Spleen (tissue), 11 donors: ENCODE measurements at regions not wholly inside any gene's neighbourhood (a gene's known extent, or its start where the extent isn't known, plus 50 kb on each side); places are given as distances from the start of the nearest gene placed in this dataset.

Experiments used
- DNase-seq: peaks from one replicate; pipeline ENCODE4 v3.0.0-alpha.2; 2020
- H3K27ac ChIP-seq, 8 donors: fragments of 200-600 bp; sonication (generic) in 7 of 8; 1 replicate in 4 of 8; 2 replicates in 4 of 8; pipeline versions ENCODE4 v1.5.0 to v1.8.0; 2016 to 2021; ENCODE audit warnings: inconsistent platforms in 4 of 8, mild to moderate bottlenecking in 4 of 8, moderate library complexity in 1 of 8
- H3K27me3 ChIP-seq, 7 donors: fragments of 200-600 bp; sonication (generic) in 6 of 7; replicated peaks in 1 of 7; 1 replicate in 4 of 7; 2 replicates in 3 of 7; pipeline versions ENCODE4 v1.5.0 to v1.8.0; 2016 to 2021; ENCODE audit warnings: inconsistent platforms in 3 of 7, mild to moderate bottlenecking in 1 of 7
- H3K36me3 ChIP-seq, 6 donors: fragments of 200-600 bp; sonication (generic) in 5 of 6; 1 replicate in 4 of 6; 2 replicates in 2 of 6; pipeline versions ENCODE4 v1.5.0 to v1.8.0; 2016 to 2021; ENCODE audit warnings: inconsistent platforms in 2 of 6
- H3K4me1 ChIP-seq, 6 donors: fragments of 200-600 bp; sonication (generic) in 5 of 6; 1 replicate in 3 of 6; 2 replicates in 3 of 6; pipeline versions ENCODE4 v1.5.0 to v1.8.0; 2016 to 2021; ENCODE audit warnings: inconsistent platforms in 3 of 6
- H3K4me3 ChIP-seq, 8 donors: fragments of 200-600 bp; sonication (generic) in 7 of 8; 1 replicate in 4 of 8; 2 replicates in 4 of 8; pipeline versions ENCODE4 v1.5.0 to v1.8.0; 2016 to 2021; ENCODE audit warnings: inconsistent platforms in 4 of 8, mild to moderate bottlenecking in 4 of 8, moderate library complexity in 2 of 8
- H3K9me3 ChIP-seq, 8 donors: fragments of 200-600 bp; sonication (generic) in 7 of 8; 1 replicate in 4 of 8; 2 replicates in 4 of 8; pipeline versions ENCODE4 v1.5.0 to v1.8.0; 2016 to 2021; ENCODE audit warnings: inconsistent platforms in 4 of 8
- CTCF ChIP-seq, 11 experiments: fragments of 200-600 bp in 7 of 11; fragments of 450-650 bp in 4 of 11; sonication (generic) in 4 of 11; IDR thresholded peaks in 8 of 11; conservative IDR thresholded peaks in 3 of 11; 1 replicate in 7 of 11; 2 replicates in 4 of 11; pipeline versions ENCODE4 v1.4.0 to v1.8.0; 2016 to 2021; ENCODE audit warnings: antibody characterized with exemption in 11 of 11, inconsistent platforms in 4 of 11, mild to moderate bottlenecking in 1 of 11
- POLR2A ChIP-seq, 3 donors: fragments of 450-650 bp; IDR thresholded peaks; one replicate each; pipeline ENCODE4 v1.5.1; 2017; ENCODE audit warnings: antibody characterized with exemption in 3 of 3, mild to moderate bottlenecking in 1 of 3
- POLR2AphosphoS5 ChIP-seq, 3 donors: sonication (generic); formaldehyde crosslinking; IDR thresholded peaks; one replicate each; pipeline ENCODE4 v1.5.1; 2017; ENCODE audit warnings: antibody characterized with exemption in 3 of 3
- WGBS, 5 donors: extraction: QIAGEN DNeasy Blood & Tissue Kit in 3 of 5; methylation state at CpG; one replicate each; pipeline versions ENCODE4 v1.1.5 to v1.1.7; 2013 to 2018; 5-methylcytosine and 5-hydroxymethylcytosine counted together
- intact Hi-C: fragments of 100-400 bp; cut with DNase I; formaldehyde crosslinking; loops from one replicate; pipeline ENCODE4 v1.15.0; 2023; ENCODE audit warnings: low total_unique reads
- donor health status: healthy with polysubstance abuse.
- donor health status: DM: no; HTN: no; CAD: no; lungs with moderate emphysema.
- donor health status: DM: no; HTN: no; CAD: no.
- donor health status: Bipolar disorder and iron deficiency.
- donor health status: healthy.
- donor health status: DM: no; HTN: no; CAD: no.
- donor health status: DM: yes; HTN: yes; CAD: no.

DNA sequence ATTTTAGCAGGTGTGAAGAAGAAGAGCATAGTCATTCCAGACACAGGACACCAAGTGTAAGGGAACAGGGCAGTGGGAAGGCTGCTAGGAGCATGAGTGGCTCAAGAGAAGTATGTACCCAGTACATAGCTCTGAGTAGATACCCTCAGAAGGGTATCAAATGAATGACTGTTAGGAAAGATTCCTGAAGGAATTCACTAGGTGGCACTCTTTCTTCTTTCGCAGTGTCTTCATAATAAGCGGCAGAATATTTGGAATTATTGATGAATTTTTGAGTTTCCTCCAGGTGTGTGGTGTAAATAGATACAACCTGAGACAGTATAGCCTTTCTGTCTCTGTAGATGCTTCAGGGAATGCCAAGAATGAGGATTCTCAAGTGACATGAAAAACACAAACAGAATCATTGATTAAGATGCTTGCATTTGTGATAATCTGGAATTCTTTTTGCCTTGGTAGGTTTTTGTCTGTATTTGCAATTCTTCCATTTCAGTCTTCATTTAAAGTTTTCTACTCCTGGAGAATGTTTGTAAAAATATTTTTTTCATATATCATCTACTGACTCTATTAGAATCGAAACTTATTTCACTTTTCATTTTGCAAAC is 264.3 kb upstream of the RIMS1 start:
- H3K27me3 ChIP-seq = no peaks in the 10 kb centered on the region
- peaks cover 0 to 22% (median 17%) of the 10 kb centered on the region in 8 donors for H3K9me3 ChIP-seq
- no peak for DNase-seq
- no peak overlapping the region for H3K4me3 ChIP-seq
- 46 to 59% (median 51%) methylated on average over 3 of the region's 3 CpGs for WGBS, 5 donors
- intact Hi-C loops = no loop called here
- no peaks in the 10 kb centered on the region for H3K4me1 ChIP-seq
- TF ChIP-seq POLR2A (IDR thresholded peaks at IDR 0.05) (no peak), CTCF (IDR thresholded peaks at IDR 0.05 in 8 of 11, conservative IDR thresholded peaks at IDR 0.05 in 3 of 11) (no peak), POLR2AphosphoS5 (IDR thresholded peaks at IDR 0.05) (no peak)
- H3K36me3 ChIP-seq = no peaks in the 10 kb centered on the region
- H3K27ac ChIP-seq = no peak overlapping the region

DNA sequence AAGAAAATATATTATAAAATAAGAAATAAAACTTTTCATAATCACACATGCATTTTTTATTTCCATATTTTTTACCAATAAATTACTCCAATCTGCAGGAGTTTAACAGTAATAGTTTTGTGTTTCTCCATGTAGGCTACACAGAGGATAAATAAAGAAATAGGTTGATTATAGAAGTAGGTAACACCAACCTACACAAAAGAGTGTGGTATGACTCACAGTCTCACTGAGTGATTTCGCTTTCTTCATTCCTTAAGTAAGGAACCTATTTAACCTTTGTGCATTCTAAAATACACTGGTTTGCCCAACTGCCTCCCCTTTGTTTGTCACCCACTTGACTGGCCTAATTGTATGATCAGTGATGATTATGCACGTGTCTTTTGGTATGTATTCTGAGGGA is 244.2 kb upstream of the RIMS1 start:
- peaks cover 0 to 6% (median 0%) of the 10 kb centered on the region in 8 donors for H3K9me3 ChIP-seq
- no peaks in the 10 kb centered on the region for H3K27me3 ChIP-seq
- WGBS, 5 donors = 62 to 72% (median 69%) methylated on average over 2 of the region's 2 CpGs
- TF ChIP-seq POLR2A (IDR thresholded peaks at IDR 0.05) (no peak), CTCF (IDR thresholded peaks at IDR 0.05 in 8 of 11, conservative IDR thresholded peaks at IDR 0.05 in 3 of 11) (no peak), POLR2AphosphoS5 (IDR thresholded peaks at IDR 0.05) (no peak)
- no peaks in the 10 kb centered on the region for H3K4me1 ChIP-seq
- no peak for DNase-seq
- H3K27ac ChIP-seq = no peak overlapping the region
- H3K36me3 ChIP-seq = no peaks in the 10 kb centered on the region
- no peak overlapping the region for H3K4me3 ChIP-seq
- intact Hi-C loops = no loop called here

GRCh38 chr6:71642793-71643192 is 243.6 kb upstream of the RIMS1 start:
- intact Hi-C loops = no loop called here
- Histone ChIP-seq H3K27me3 (no peaks in the 10 kb centered on the region), H3K4me1 (no peaks in the 10 kb centered on the region), H3K36me3 (no peaks in the 10 kb centered on the region), H3K4me3 (no peak overlapping the region), H3K27ac (no peak overlapping the region), H3K9me3 (peaks cover 0 to 6% (median 0%) of the 10 kb centered on the region in 8 donors)
- 88 to 96% (median 92%) methylated on average over 4 of the region's 4 CpGs for WGBS, 5 donors
- DNase-seq = no peak
- TF ChIP-seq POLR2AphosphoS5 (IDR thresholded peaks at IDR 0.05) = no peak
- TF ChIP-seq CTCF (IDR thresholded peaks at IDR 0.05 in 8 of 11, conservative IDR thresholded peaks at IDR 0.05 in 3 of 11) = no peak
- TF ChIP-seq POLR2A (IDR thresholded peaks at IDR 0.05) = no peak

GRCh38 chr6:71645299-71645698 is 241.1 kb upstream of the RIMS1 start:
- Histone ChIP-seq H3K9me3 (peaks cover 0 to 6% (median 0%) of the 10 kb centered on the region in 8 donors), H3K27ac (no peak overlapping the region), H3K4me1 (no peaks in the 10 kb centered on the region), H3K36me3 (no peaks in the 10 kb centered on the region), H3K4me3 (no peak overlapping the region), H3K27me3 (no peaks in the 10 kb centered on the region)
- WGBS, 5 donors = 81 to 94% (median 88%) methylated on average over 2 to 3 of the region's 3 CpGs
- intact Hi-C loops = no loop called here
- no peak for DNase-seq
- TF ChIP-seq CTCF (IDR thresholded peaks at IDR 0.05 in 8 of 11, conservative IDR thresholded peaks at IDR 0.05 in 3 of 11) (no peak), POLR2A (IDR thresholded peaks at IDR 0.05) (no peak), POLR2AphosphoS5 (IDR thresholded peaks at IDR 0.05) (no peak)
